Type B pancreatic cell (in vitro differentiated cells): ENCODE measurements at regions not wholly inside any gene's neighbourhood (a gene's known extent, or its start where the extent isn't known, plus 50 kb on each side); places are given as distances from the start of the nearest gene placed in this dataset.

Experiments
- DNase-seq: peaks from one replicate; pipeline ENCODE4 v3.0.0; 2021; ENCODE audit warnings: mixed read lengths; ENCODE audit not compliant: unreplicated experiment; ENCODE audit errors: extremely low spot score
- H3K27ac Mint-ChIP-seq: 2 replicates; pipeline ENCODE4 v1.8.0; 2021; ENCODE audit warnings: mild to moderate bottlenecking, mixed read lengths
- H3K27me3 Mint-ChIP-seq: 2 replicates; pipeline ENCODE4 v1.8.0; 2021; ENCODE audit warnings: mixed read lengths
- H3K36me3 Mint-ChIP-seq: 2 replicates; pipeline ENCODE4 v1.8.0; 2021; ENCODE audit warnings: mixed read lengths
- H3K4me1 Mint-ChIP-seq: one replicate; pipeline ENCODE4 v1.8.0; 2021; ENCODE audit warnings: mixed read lengths; ENCODE audit not compliant: unreplicated experiment
- H3K4me3 Mint-ChIP-seq: 2 replicates; pipeline ENCODE4 v1.8.0; 2021; ENCODE audit warnings: mild to moderate bottlenecking, mixed read lengths
- H3K9me3 Mint-ChIP-seq: 2 replicates; pipeline ENCODE4 v1.8.0; 2021; ENCODE audit warnings: mixed read lengths
- TF ChIP-seq, protein P1 (sequence below): fragments of 200-600 bp; sonication (generic); conservative IDR thresholded peaks from 2 replicates; pipeline ENCODE4 v1.5.0; 2021; ENCODE audit warnings: antibody characterized with exemption, mild to moderate bottlenecking

DNA sequence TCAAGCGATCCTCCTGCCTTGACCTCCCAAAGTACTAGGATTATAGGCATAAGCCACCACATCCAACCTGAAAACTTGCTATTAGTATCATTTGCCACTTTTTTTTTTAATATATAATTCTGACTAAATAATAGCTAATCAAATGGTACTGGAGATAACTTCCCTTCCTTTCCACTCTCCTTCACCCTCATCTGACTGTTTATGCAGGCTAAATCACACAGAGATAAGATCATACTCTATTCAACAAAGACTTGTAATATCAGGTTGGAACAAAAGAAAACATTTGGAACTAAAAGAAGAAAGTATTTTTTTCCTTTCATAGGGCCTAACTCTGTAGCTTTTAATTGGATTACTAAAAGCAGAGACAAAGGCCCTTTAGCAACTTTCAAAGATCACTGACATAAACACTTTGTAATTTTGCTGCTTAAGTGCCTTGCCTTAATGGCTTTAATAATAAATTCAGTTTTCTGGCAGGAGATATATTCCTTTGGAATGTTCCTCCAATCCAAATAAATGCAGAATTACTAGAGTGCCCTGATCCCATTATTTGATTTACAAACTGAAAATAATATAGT, 198.7 kb upstream of the ASCC3 start:
- TF ChIP-seq, protein P1, sequence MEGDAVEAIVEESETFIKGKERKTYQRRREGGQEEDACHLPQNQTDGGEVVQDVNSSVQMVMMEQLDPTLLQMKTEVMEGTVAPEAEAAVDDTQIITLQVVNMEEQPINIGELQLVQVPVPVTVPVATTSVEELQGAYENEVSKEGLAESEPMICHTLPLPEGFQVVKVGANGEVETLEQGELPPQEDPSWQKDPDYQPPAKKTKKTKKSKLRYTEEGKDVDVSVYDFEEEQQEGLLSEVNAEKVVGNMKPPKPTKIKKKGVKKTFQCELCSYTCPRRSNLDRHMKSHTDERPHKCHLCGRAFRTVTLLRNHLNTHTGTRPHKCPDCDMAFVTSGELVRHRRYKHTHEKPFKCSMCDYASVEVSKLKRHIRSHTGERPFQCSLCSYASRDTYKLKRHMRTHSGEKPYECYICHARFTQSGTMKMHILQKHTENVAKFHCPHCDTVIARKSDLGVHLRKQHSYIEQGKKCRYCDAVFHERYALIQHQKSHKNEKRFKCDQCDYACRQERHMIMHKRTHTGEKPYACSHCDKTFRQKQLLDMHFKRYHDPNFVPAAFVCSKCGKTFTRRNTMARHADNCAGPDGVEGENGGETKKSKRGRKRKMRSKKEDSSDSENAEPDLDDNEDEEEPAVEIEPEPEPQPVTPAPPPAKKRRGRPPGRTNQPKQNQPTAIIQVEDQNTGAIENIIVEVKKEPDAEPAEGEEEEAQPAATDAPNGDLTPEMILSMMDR = no peak
- Mint-ChIP-seq H3K36me3 (no peaks in the 10 kb centered on the region), H3K9me3 (no peaks in the 10 kb centered on the region), H3K27ac (no peak overlapping the region), H3K27me3 (no peaks in the 10 kb centered on the region), H3K4me3 (no peak overlapping the region), H3K4me1 (no peaks in the 10 kb centered on the region)
- no peak for DNase-seq

DNA sequence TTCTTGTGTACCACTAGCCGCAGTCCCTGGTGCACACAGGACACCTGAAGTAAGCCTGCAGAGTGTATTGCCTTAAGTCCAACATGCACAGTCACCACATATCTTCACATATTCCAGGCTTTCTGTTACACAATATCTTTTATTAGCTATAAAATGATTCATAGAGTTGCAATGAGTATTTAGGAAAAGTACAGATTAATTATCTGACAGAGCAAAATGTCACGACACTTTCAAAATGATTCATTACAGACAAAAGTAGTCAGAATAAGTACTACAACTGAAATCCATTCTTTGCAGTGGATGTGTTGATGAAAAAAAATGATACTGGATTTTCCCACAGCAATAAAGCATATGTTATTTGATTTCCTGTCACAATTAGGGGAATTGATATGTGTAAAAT, 199.5 kb upstream of the ASCC3 start:
- no peak for DNase-seq
- Mint-ChIP-seq H3K27ac (no peak overlapping the region), H3K36me3 (no peaks in the 10 kb centered on the region), H3K4me3 (no peak overlapping the region), H3K9me3 (no peaks in the 10 kb centered on the region), H3K27me3 (no peaks in the 10 kb centered on the region), H3K4me1 (peaks cover 4% of the 10 kb centered on the region)
- TF ChIP-seq, protein P1 = no peak

DNA sequence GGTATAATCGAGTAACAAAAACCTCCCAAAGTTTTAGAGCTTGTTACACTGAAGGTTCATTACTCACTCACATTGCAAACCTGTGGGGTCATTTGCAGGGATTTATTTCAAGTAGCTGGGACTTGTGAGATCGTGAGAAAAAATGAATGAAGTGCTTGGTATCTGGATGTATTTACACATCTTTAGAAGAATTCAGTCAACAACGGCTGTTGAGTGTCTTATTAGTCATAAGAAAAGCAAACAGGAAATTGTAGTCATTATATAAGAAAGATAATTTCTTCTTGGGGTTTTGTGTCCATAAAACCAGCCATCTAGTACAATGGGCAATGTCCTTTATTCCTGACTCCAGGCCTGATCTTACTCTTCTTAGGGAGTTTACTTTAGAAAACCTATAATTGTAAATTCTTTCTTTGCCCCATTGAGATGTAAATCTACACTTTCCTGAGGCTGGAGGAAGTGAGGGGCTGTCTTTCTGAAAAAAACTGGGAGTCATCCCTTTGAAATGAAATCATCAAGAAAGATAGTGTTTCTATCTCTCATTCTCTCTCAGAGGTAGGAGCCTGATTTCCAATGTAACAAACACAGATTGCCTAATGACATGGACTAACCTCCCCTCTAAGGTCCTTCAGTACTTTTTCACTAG, 202.5 kb upstream of the ASCC3 start:
- no peak overlapping the region for H3K27ac Mint-ChIP-seq
- no peaks in the 10 kb centered on the region for H3K27me3 Mint-ChIP-seq
- no peaks in the 10 kb centered on the region for H3K36me3 Mint-ChIP-seq
- no peak overlapping the region for H3K4me3 Mint-ChIP-seq
- TF ChIP-seq, protein P1 = no peak
- no peak for DNase-seq
- H3K4me1 Mint-ChIP-seq = peaks cover 8% of the 10 kb centered on the region
- H3K9me3 Mint-ChIP-seq = no peaks in the 10 kb centered on the region

DNA sequence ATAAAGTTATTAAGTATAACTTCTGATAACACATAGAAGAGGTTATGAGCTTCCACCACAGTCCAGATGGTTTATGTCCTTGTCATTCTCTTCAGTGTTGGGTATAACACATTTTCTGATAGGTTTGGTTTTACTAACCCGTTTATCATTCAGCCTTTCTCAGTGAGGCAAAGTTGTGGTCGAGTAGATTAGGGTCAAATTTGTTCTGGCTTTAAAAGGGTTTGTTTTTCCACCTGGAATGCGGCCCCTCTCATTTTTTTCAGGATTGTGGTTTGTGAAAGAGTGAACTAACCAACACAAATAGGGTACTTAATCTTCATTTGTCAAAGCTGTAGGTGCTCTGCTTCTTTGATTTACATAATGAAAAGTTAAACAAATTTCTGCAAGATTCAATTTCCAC, 204.2 kb upstream of the ASCC3 start:
- H3K27ac Mint-ChIP-seq = no peak overlapping the region
- H3K36me3 Mint-ChIP-seq = no peaks in the 10 kb centered on the region
- TF ChIP-seq, protein P1 = no peak
- H3K9me3 Mint-ChIP-seq = no peaks in the 10 kb centered on the region
- no peak overlapping the region for H3K4me3 Mint-ChIP-seq
- DNase-seq = no peak
- no peaks in the 10 kb centered on the region for H3K27me3 Mint-ChIP-seq
- peaks cover 8% of the 10 kb centered on the region for H3K4me1 Mint-ChIP-seq

DNA sequence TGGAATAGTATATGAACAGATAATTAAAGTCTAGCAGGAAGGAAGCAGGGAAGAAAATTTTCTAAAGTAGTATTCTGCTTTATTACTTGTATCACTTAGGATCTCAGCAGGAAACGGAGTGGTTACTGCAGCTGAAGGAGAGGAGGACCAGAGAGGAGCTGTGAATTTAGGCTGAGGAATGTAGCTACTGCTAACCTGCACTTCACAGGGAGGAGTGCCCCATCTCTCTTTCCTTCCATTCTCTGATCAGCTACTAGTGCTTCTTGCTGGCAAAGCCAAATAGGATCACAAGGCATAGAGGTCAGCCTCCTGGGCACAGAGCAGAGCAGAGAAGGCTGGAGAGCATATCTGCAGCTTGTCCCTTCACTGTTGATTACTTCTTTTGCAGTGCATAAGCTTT, 205.3 kb upstream of the ASCC3 start:
- H3K9me3 Mint-ChIP-seq = no peaks in the 10 kb centered on the region
- peaks cover 8% of the 10 kb centered on the region for H3K4me1 Mint-ChIP-seq
- no peaks in the 10 kb centered on the region for H3K36me3 Mint-ChIP-seq
- H3K27me3 Mint-ChIP-seq = no peaks in the 10 kb centered on the region
- TF ChIP-seq, protein P1 = no peak
- no peak overlapping the region for H3K27ac Mint-ChIP-seq
- H3K4me3 Mint-ChIP-seq = no peak overlapping the region
- DNase-seq = no peak
